Fibroblast of the conjunctiva (primary cell): ENCODE measurements at regions not wholly inside any gene's neighbourhood (a gene's known extent, or its start where the extent isn't known, plus 50 kb on each side); places are given as distances from the start of the nearest gene placed in this dataset.
"Not testable (repeated sequence)": the region's sequence is repeated elsewhere in the genome, so short reads cannot be mapped to it uniquely, and the experiment has no call there.

Experiments
- DNase-seq: peaks from one replicate; pipeline ENCODE4 v3.0.0-alpha.2; 2010; ENCODE audit warnings: low read depth

GRCh38 chr1:95520390-95520789 lies 286.4 kb downstream of the RWDD3 start:
- DNase-seq, result no peak

GRCh38 chr1:95532335-95532734 lies 298.3 kb downstream of the RWDD3 start:
- DNase-seq, result no peak

GRCh38 chr1:95534985-95535384 lies 301.0 kb downstream of the RWDD3 start:
- DNase-seq, result no peak

GRCh38 chr1:95535614-95536013 lies 301.6 kb downstream of the RWDD3 start:
- DNase-seq, result no peak

- DNase-seq, result no peak
These were observed 302.5 kb downstream of the RWDD3 start for GRCh38 chr1:95536501-95536900.

GRCh38 chr1:95537176-95537575 lies 303.2 kb downstream of the RWDD3 start:
- no peak for DNase-seq

- DNase-seq, result not testable (repeated sequence)
These were observed 304.2 kb downstream of the RWDD3 start for GRCh38 chr1:95538242-95538641.

GRCh38 chr1:95542936-95543335 lies 308.9 kb downstream of the RWDD3 start:
- no peak for DNase-seq

GRCh38 chr1:95547005-95547404 lies 313.0 kb downstream of the RWDD3 start:
- no peak for DNase-seq

GRCh38 chr1:95548211-95548610 lies 314.2 kb downstream of the RWDD3 start:
- no peak for DNase-seq

- no peak for DNase-seq
These were observed 317.2 kb downstream of the RWDD3 start for GRCh38 chr1:95551201-95551600.

- no peak for DNase-seq
These were observed 319.6 kb downstream of the RWDD3 start for GRCh38 chr1:95553595-95553994.

GRCh38 chr1:95554408-95554807 lies 320.4 kb downstream of the RWDD3 start:
- DNase-seq, result no peak

GRCh38 chr1:95558791-95559190 lies 324.8 kb downstream of the RWDD3 start:
- DNase-seq, result no peak

GRCh38 chr1:95561346-95561745 lies 327.3 kb downstream of the RWDD3 start:
- DNase-seq, result no peak

GRCh38 chr1:95562230-95562629 lies 328.2 kb downstream of the RWDD3 start:
- no peak for DNase-seq

GRCh38 chr1:95572002-95572401 lies 338.0 kb downstream of the RWDD3 start:
- no peak for DNase-seq

- no peak for DNase-seq
These were observed 339.0 kb downstream of the RWDD3 start for GRCh38 chr1:95572962-95573361.

GRCh38 chr1:95575291-95575690 lies 341.3 kb downstream of the RWDD3 start:
- no peak for DNase-seq

GRCh38 chr1:95578462-95578861 lies 344.5 kb downstream of the RWDD3 start:
- no peak for DNase-seq

GRCh38 chr1:95582191-95582590 lies 348.2 kb downstream of the RWDD3 start:
- no peak for DNase-seq

GRCh38 chr1:95582746-95583145 lies 348.7 kb downstream of the RWDD3 start:
- DNase-seq, result no peak

GRCh38 chr1:95583661-95584210 lies 349.7 kb downstream of the RWDD3 start:
- no peak for DNase-seq

- DNase-seq, result no peak
These were observed 350.3 kb downstream of the RWDD3 start for GRCh38 chr1:95584315-95584714.

- no peak for DNase-seq
These were observed 370.8 kb downstream of the RWDD3 start for GRCh38 chr1:95604771-95605170.
